GM12892 (cell line): ENCODE measurements at regions not wholly inside any gene's neighbourhood (a gene's known extent, or its start where the extent isn't known, plus 50 kb on each side); places are given as distances from the start of the nearest gene placed in this dataset.
"Not testable (repeated sequence)": the region's sequence is repeated elsewhere in the genome, so short reads cannot be mapped to it uniquely, and the experiment has no call there.

Source experiments
- DNase-seq: peaks from one replicate; pipeline ENCODE4 v3.0.0; 2011; ENCODE audit not compliant: insufficient read length
- FAIRE-seq: peaks from 2 replicates; lab custom pipeline; 2011; peaks lifted over from hg19 to GRCh38; lab: Jason Lieb, UNC
- POLR2A ChIP-seq: IDR thresholded peaks from 2 replicates; pipeline ENCODE4 v1.6.1; 2011; ENCODE audit warnings: low read depth, low read length, control low read depth
- POLR2AphosphoS5 ChIP-seq: IDR thresholded peaks from 2 replicates; pipeline ENCODE4 v1.6.1; 2011; ENCODE audit warnings: low read depth, low read length, control low read depth
- TAF1 ChIP-seq: IDR thresholded peaks from 2 replicates; pipeline ENCODE4 v1.6.1; 2011; ENCODE audit warnings: low read depth, mild to moderate bottlenecking, control low read depth, low read length, borderline replicate concordance

DNA sequence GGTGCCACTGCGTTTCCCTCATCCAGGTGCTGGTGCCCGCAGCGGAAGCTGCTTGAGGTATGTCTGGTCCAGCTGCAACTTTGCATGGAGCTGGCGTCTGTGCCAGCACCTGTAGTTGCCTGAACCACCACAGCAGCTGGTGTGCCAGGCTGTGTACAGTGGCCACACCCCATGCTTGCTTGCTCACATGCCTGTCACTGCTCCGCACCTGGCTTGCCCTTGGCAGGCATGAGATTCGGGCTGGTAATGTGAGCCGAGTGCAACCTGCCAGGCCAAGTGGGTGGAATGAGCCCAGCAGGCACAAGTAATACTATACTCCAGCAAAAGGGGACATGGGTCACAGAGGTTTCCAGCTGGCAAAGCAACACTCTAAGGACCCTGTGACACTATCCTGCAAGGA is 1123.3 kb upstream of the ACVR2A start:
- FAIRE-seq = no peak
- TF ChIP-seq TAF1 = no peak
- TF ChIP-seq POLR2AphosphoS5 = no peak
- TF ChIP-seq POLR2A = no peak
- DNase-seq = no peak

DNA sequence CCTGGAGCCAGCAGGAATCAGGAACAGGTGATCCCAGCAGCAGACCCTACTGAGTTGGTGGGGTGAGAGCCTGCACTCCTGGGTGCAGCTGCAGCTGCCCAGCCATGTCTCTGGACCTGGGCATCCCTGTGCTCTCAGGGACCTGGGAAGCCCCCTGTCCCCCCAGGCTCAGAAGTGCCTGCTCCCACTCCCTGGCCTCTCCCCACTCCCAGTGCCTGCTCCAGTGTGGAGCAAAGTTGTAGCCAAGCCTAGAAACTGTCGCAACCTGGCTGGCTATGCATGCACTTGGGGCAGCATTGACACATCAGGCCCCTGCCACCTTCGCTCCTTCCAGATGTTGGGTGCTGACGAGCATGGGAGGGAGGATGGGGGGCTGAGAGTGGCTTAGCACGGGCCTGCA is 1124.7 kb upstream of the ACVR2A start:
- DNase-seq (no peak), FAIRE-seq (no peak)
- no peak for TF ChIP-seq POLR2A
- TF ChIP-seq TAF1 = no peak
- no peak for TF ChIP-seq POLR2AphosphoS5

DNA sequence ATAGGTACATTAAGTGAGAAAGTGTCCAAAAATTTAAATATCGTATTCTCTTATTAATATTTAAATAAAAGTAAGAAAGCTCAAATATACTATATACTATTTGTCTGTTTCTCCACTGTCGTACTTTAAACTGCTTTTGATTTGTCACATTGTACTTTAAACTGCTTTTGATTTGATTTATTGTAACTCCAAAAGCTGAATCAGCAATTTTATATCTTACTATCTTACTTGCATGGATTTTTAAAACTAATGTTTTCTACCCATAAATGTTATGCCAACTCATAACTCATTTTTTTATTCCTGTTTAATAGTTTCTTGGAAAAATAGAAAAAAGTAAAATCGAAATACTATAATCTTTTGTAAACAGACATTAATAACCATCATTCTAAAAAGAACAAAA is 1128.2 kb upstream of the ACVR2A start:
- FAIRE-seq = no peak
- TF ChIP-seq POLR2AphosphoS5 (no peak), POLR2A (no peak), TAF1 (no peak)
- no peak for DNase-seq

DNA sequence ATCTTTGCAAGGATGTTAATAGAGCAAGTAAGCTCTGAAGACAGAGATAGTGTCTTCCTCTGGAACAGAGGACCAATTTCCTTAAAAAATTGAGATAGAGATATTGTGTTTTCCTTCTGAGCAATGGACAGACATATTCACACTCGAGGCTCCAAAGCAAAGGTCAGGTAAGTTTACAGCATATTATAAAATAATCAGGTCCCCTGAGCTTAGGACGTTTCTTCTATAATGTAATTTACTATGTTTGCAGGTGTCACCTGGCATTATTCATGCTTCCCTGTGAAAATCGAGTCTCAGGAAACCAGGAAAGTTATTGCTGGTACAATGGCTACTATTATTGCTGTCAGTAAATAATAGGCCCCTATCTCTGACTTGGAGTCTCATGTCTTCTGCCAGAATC is 1135.8 kb upstream of the ACVR2A start:
- TF ChIP-seq POLR2A (no peak), TAF1 (no peak), POLR2AphosphoS5 (no peak)
- DNase-seq (no peak), FAIRE-seq (no peak)

DNA sequence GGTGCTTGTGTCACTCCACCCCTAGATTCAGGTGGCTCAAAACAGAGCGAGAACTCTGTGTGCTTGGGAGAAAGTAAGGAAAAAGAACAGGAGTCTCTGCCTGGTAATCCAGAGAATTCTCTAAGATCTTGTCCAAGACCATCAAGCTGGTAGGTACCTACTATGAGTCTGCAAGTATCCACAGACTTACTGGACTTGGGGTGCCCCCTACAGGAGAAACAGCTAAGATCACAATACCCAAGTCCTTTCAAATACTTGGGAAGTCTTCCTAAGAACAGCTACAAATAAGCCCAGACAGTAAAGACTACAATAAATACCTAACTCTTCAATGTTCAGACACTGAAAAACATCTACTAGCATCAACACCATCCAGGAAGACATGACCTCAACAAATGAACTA is 1143.6 kb upstream of the ACVR2A start:
- FAIRE-seq (no peak), DNase-seq (no peak)

DNA sequence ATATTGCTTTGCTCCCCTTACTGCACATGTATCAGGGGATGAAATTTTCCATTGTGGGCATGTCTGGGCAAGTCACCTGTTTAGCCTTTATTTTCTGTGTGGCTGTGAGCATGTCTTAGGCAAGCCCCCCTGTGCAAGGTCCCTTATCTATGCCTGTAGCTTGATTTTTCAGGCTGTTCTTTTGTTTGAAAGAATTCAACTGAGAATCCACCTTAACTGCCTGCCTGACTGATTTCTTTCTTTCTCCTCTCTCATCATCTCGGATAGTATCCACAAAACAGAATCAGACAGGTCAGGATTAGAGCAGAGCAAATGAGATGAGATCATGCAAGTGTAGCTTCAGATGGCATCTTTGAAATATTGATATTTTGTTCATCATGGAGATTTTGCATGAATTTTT is 1147.5 kb upstream of the ACVR2A start:
- TF ChIP-seq POLR2AphosphoS5 (no peak), POLR2A (no peak), TAF1 (no peak)
- FAIRE-seq (no peak), DNase-seq (no peak)

More for the DNA sequence above, 1143.6 kb upstream of the ACVR2A start:
- TF ChIP-seq POLR2A (no peak), TAF1 (no peak), POLR2AphosphoS5 (no peak)

DNA sequence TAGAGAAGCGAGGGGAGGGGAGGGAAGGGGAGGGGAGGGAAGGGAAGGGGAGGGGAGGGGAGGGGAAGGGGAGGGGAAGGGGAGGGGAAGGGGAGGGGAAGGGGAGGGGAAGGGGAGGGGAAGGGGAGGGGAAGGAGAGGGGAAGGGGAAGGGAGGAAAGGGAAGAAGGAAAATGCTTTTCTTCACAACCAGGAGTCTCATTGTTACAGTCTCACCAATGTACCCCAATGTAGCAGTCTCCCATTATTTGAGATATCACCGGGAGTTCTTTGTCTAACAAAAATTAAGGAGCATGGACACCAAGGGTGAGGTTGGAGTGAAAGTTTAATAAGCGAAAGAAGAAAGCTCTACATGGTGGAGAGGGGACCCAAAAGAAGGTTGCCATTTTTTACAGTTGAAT is 1148.0 kb upstream of the ACVR2A start:
- FAIRE-seq = not testable (repeated sequence)

DNA sequence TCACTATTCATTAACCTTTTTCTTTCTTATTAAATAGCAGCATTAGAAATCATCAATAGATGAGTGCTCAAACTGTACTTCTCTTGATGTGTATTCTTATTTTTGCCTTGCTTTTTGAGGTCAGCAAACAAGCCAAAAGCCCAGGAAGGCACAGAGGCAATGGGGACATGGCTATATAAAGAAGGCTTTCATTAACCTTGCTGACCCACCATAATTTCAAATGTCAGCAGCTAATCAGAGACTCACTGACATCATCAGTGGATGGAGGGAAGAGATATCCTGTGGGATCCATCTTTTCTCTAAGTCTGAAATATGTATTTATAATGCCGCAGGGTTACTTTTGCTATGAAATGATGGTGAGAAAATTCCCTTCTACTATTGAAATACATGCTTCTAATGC is 1162.8 kb upstream of the ACVR2A start:
- DNase-seq = no peak
- no peak for FAIRE-seq
- TF ChIP-seq TAF1 = no peak
- no peak for TF ChIP-seq POLR2AphosphoS5
- no peak for TF ChIP-seq POLR2A

More for the DNA sequence above, 1148.0 kb upstream of the ACVR2A start:
- DNase-seq = not testable (repeated sequence)

DNA sequence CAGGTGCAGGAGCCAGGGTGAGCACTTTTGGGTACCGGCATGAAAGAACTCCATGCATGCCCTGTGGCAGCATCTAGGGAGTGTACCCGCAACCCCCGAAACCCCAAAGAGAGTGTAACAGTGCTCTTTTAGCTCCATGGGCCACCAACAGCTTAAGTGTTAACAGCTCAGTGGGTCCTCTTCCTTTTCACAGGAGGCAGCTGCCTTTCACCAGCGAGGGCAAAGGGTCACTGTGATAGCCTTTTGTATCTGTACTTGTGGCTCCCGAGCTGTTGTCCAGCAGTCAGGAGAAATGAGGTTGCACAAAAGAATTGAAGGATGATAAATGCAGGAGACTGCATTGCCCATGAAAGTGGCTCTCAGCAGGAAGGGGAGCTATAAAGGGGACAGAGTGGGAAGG is 1166.3 kb upstream of the ACVR2A start:
- no peak for FAIRE-seq
- no peak for TF ChIP-seq TAF1
- TF ChIP-seq POLR2AphosphoS5 = no peak
- no peak for TF ChIP-seq POLR2A
- no peak for DNase-seq

DNA sequence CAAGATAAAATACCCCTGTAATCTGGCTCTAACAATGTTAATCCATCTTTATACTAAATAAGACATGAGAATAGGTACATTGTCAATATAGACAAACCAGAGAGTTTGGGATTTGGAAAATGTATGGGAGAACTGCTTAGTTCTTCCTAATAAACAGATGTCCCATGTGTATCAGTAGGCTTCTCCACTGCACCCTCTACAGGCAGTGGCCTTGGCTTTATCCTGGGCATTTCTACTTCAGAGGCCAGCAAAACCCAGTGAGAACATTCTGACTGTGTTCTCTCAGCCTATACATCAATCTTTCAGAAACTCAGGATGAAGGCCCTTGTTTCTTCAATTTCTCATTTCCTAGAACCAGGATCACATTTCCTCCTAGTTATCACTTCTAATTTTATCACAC is 1167.5 kb upstream of the ACVR2A start:
- FAIRE-seq = no peak
- no peak for DNase-seq

GRCh38 chr2:146669735-146670134 is 1175.1 kb upstream of the ACVR2A start:
- FAIRE-seq (no peak), DNase-seq (no peak)
- TF ChIP-seq POLR2A (no peak), TAF1 (no peak), POLR2AphosphoS5 (no peak)

More for the DNA sequence above, 1167.5 kb upstream of the ACVR2A start:
- TF ChIP-seq TAF1 (no peak), POLR2AphosphoS5 (no peak), POLR2A (no peak)

GRCh38 chr2:146666340-146666739 is 1178.5 kb upstream of the ACVR2A start:
- no peak for FAIRE-seq
- TF ChIP-seq TAF1 = no peak
- no peak for TF ChIP-seq POLR2A
- TF ChIP-seq POLR2AphosphoS5 = no peak
- DNase-seq = no peak

DNA sequence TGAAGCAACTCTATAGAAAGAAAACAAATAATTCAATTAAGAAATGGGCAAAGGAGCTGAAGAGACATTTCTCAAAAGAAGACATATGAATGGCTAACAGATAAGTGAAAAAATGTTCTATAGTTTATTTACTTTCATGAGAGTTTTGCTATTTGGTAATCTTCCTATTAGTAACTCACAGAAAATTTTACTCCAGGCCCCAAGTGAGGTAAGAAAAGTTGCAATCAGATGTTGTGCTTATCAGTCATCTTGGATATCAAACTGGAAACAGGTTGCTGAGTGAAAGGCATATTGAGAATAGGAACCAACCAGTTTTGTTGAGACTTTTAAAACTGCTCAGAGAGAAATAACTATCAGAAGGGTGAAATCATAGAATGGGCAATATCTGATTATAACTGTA is 1179.0 kb upstream of the ACVR2A start:
- DNase-seq (no peak), FAIRE-seq (no peak)
- no peak for TF ChIP-seq POLR2AphosphoS5
- TF ChIP-seq TAF1 = no peak
- no peak for TF ChIP-seq POLR2A
